Epithelial cell of esophagus (primary cell): ENCODE measurements at regions not wholly inside any gene's neighbourhood (a gene's known extent, or its start where the extent isn't known, plus 50 kb on each side); places are given as distances from the start of the nearest gene placed in this dataset.

Experiments
- DNase-seq: peaks from one replicate; pipeline ENCODE4 v3.0.0; 2010; ENCODE audit warnings: low read depth
- H3K4me3 ChIP-seq: 2 replicates; pipeline ENCODE4 v1.5.1; 2011; ENCODE audit warnings: mild to moderate bottlenecking, low read length, control low read depth
- CTCF ChIP-seq: IDR thresholded peaks from 2 replicates; pipeline ENCODE4 v1.5.1; 2011; ENCODE audit warnings: low read depth, mild to moderate bottlenecking, low read length, control low read depth, inconsistent platforms; ENCODE audit not compliant: insufficient read depth; ENCODE audit errors: missing control alignments

- no peak for DNase-seq
- H3K4me3 ChIP-seq, result no peak overlapping the region
Observed at GRCh38 chr13:44695520-44695919, 119.4 kb upstream of the TSC22D1 start.

GRCh38 chr13:44694842-44695241 is 118.7 kb upstream of the TSC22D1 start:
- TF ChIP-seq CTCF, result no peak
- DNase-seq, result no peak
- no peak overlapping the region for H3K4me3 ChIP-seq

More at GRCh38 chr13:44695520-44695919, 119.4 kb upstream of the TSC22D1 start:
- TF ChIP-seq CTCF, result no peak

- TF ChIP-seq CTCF, result no peak
- DNase-seq, result no peak
- no peak overlapping the region for H3K4me3 ChIP-seq
Observed at GRCh38 chr13:44694291-44694690, 118.2 kb upstream of the TSC22D1 start.

GRCh38 chr13:44693156-44693764 is 117.1 kb upstream of the TSC22D1 start:
- TF ChIP-seq CTCF, result no peak
- no peak for DNase-seq
- no peak overlapping the region for H3K4me3 ChIP-seq

- no peak for TF ChIP-seq CTCF
Observed at GRCh38 chr13:44692173-44692713, 116.1 kb upstream of the TSC22D1 start.

GRCh38 chr13:44690376-44690775 is 114.2 kb upstream of the TSC22D1 start:
- no peak for DNase-seq
- no peak for TF ChIP-seq CTCF

More at GRCh38 chr13:44692173-44692713, 116.1 kb upstream of the TSC22D1 start:
- no peak overlapping the region for H3K4me3 ChIP-seq
- no peak for DNase-seq

GRCh38 chr13:44688652-44689051 is 112.5 kb upstream of the TSC22D1 start:
- H3K4me3 ChIP-seq, result no peak overlapping the region
- no peak for TF ChIP-seq CTCF

More at GRCh38 chr13:44690376-44690775, 114.2 kb upstream of the TSC22D1 start:
- H3K4me3 ChIP-seq, result no peak overlapping the region

More at GRCh38 chr13:44688652-44689051, 112.5 kb upstream of the TSC22D1 start:
- DNase-seq, result no peak
